HepG2 (cell line): ENCODE measurements at regions not wholly inside any gene's neighbourhood (a gene's known extent, or its start where the extent isn't known, plus 50 kb on each side); places are given as distances from the start of the nearest gene placed in this dataset.

ENCODE experiments used
- ATRX ChIP-seq: sonication (generic); formaldehyde crosslinking; IDR thresholded peaks from 2 replicates; pipeline ENCODE4 v1.4.0; 2020; ENCODE audit warnings: missing genetic modification reagents, borderline replicate concordance
- IKZF5 ChIP-seq: IDR thresholded peaks from 2 replicates; pipeline ENCODE4 v1.6.1; 2018; ENCODE audit warnings: missing genetic modification reagents, mild to moderate bottlenecking, missing compliant biosample characterization
- NCOA2 ChIP-seq: sonication (generic); formaldehyde crosslinking; IDR thresholded peaks from 2 replicates; pipeline ENCODE4 v1.8.0; 2022; ENCODE audit warnings: inconsistent platforms
- NFIB ChIP-seq: sonication (generic); formaldehyde crosslinking; IDR thresholded peaks from 2 replicates; pipeline ENCODE4 v1.9.0; 2021; ENCODE audit warnings: missing genetic modification reagents, mild to moderate bottlenecking, borderline replicate concordance
- SOX5 ChIP-seq: IDR thresholded peaks from 2 replicates; pipeline ENCODE4 v1.6.1; 2016; ENCODE audit warnings: borderline replicate concordance
- SOX6 ChIP-seq, 2 experiments: fragments of 450-650 bp in 1 of 2; sonication (generic) in 1 of 2; formaldehyde crosslinking in 1 of 2; IDR thresholded peaks; 2 replicates each; pipeline versions ENCODE4 v1.4.0 to v1.6.1; 2017 to 2020; ENCODE audit warnings: antibody characterized with exemption in 1 of 2, mild to moderate bottlenecking in 1 of 2, missing genetic modification reagents in 1 of 2
- ZKSCAN8 ChIP-seq: IDR thresholded peaks from 2 replicates; pipeline ENCODE4 v1.6.1; 2016; ENCODE audit warnings: borderline replicate concordance, missing genetic modification reagents, missing compliant biosample characterization
- ZMAT3 ChIP-seq: sonication (generic); formaldehyde crosslinking; conservative IDR thresholded peaks from 2 replicates; pipeline ENCODE4 v1.7.0; 2021; ENCODE audit warnings: missing genetic modification reagents
- ZNF17 ChIP-seq: sonication (generic); formaldehyde crosslinking; IDR thresholded peaks from 2 replicates; pipeline ENCODE4 v1.5.0; 2020; ENCODE audit warnings: mild to moderate bottlenecking, missing genetic modification reagents
- ZNF354B ChIP-seq: sonication (generic); formaldehyde crosslinking; IDR thresholded peaks from 2 replicates; pipeline ENCODE4 v1.8.0; 2022; ENCODE audit warnings: mild to moderate bottlenecking, missing genetic modification reagents
- ZNF550 ChIP-seq: sonication (generic); formaldehyde crosslinking; IDR thresholded peaks from 2 replicates; pipeline ENCODE4 v1.4.0; 2020; ENCODE audit warnings: mild to moderate bottlenecking, missing genetic modification reagents, borderline replicate concordance
- ZNF563 ChIP-seq: sonication (generic); formaldehyde crosslinking; IDR thresholded peaks from 2 replicates; pipeline ENCODE4 v1.8.0; 2022; ENCODE audit warnings: mild to moderate bottlenecking, moderate library complexity, missing genetic modification reagents
- ZNF614 ChIP-seq: IDR thresholded peaks from 2 replicates; pipeline ENCODE4 v1.6.1; 2018; ENCODE audit warnings: missing biosample characterization, missing genetic modification reagents, inconsistent platforms, borderline replicate concordance
- ZNF615 ChIP-seq: sonication (generic); formaldehyde crosslinking; IDR thresholded peaks from 2 replicates; pipeline ENCODE4 v1.5.0; 2020; ENCODE audit warnings: mild to moderate bottlenecking, missing genetic modification reagents, borderline replicate concordance
- ZNF660 ChIP-seq: sonication (generic); formaldehyde crosslinking; IDR thresholded peaks from 2 replicates; pipeline ENCODE4 v1.5.1; 2020; ENCODE audit warnings: mild to moderate bottlenecking, low read depth, missing genetic modification reagents, borderline replicate concordance
- ZNF770 ChIP-seq: sonication (generic); formaldehyde crosslinking; IDR thresholded peaks from 2 replicates; pipeline ENCODE4 v1.5.0; 2020; ENCODE audit warnings: mild to moderate bottlenecking, missing genetic modification reagents
- ZNF83 ChIP-seq: sonication (generic); formaldehyde crosslinking; IDR thresholded peaks from 2 replicates; pipeline ENCODE4 v1.4.0; 2020; ENCODE audit warnings: missing genetic modification reagents, mild to moderate bottlenecking, borderline replicate concordance
- TF ChIP-seq, protein P1 (sequence below): sonication (generic); formaldehyde crosslinking; IDR thresholded peaks from 2 replicates; pipeline ENCODE4 v1.4.0; 2020; ENCODE audit warnings: low read depth, missing genetic modification reagents
- TF ChIP-seq, protein P2 (sequence below): sonication (generic); formaldehyde crosslinking; IDR thresholded peaks from 2 replicates; pipeline ENCODE4 v1.4.0; 2020; ENCODE audit warnings: missing genetic modification reagents

DNA sequence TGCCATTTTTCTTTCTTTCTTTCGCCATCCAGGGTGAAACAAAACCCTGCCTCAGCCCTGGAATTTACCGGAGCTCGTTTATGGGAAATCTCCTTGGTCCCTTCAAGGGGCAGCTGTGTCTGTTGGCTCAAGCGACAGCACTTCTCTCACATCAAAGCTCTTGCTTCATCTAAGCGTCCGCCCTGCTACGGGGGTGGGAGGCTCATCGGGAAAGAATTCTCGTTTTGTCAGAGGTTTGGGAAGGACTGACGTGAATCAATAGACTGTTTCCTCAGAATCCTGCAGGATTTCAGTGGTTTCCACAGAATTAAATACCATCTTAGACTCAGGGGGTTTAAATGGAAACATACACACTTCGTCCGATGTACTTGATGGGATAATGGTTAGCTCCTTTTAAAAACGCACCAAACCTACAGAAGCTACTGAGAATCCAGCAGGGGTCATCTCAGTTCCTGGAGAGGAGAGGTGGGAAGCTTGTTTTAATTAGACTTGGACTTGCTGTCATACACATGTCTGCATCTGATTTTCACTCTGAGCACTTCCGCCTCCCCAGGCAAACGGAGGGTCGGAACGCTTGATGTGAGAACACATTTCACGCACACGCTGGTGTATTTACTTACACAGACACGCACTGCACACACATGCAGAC, 91.6 kb downstream of the ASB1 start (continued):
- TF ChIP-seq ZNF770 (CRISPR knock-in tag) (no peak), NCOA2 (CRISPR knock-in tag) (peak; percentile 81), NFIB (CRISPR knock-in tag) (no peak), ZKSCAN8 (CRISPR knock-in tag) (peak; percentile 40; the same call in 1 of the 2 replicates), SOX6 (IDR thresholded peaks at IDR 0.05) (no peak), SOX6 (CRISPR knock-in tag; IDR thresholded peaks at IDR 0.05) (0 out of 2 replicates have a peak, but pooled peaks have one; percentile 53), ZNF17 (CRISPR knock-in tag) (no peak), ZNF354B (CRISPR knock-in tag) (no peak), ZNF83 (no peak), ZNF614 (CRISPR knock-in tag) (peak; percentile 30; the same call in 1 of the 2 replicates), ZNF550 (CRISPR knock-in tag) (no peak), IKZF5 (CRISPR knock-in tag) (no peak), ATRX (CRISPR knock-in tag) (no peak), ZNF660 (CRISPR knock-in tag) (no peak), ZMAT3 (CRISPR knock-in tag) (no peak), ZNF615 (CRISPR knock-in tag) (no peak; the same call in 1 of the 2 replicates), SOX5 (peak; percentile 29; the same call in 1 of the 2 replicates), ZNF563 (CRISPR knock-in tag) (no peak)
- TF ChIP-seq, protein P1, sequence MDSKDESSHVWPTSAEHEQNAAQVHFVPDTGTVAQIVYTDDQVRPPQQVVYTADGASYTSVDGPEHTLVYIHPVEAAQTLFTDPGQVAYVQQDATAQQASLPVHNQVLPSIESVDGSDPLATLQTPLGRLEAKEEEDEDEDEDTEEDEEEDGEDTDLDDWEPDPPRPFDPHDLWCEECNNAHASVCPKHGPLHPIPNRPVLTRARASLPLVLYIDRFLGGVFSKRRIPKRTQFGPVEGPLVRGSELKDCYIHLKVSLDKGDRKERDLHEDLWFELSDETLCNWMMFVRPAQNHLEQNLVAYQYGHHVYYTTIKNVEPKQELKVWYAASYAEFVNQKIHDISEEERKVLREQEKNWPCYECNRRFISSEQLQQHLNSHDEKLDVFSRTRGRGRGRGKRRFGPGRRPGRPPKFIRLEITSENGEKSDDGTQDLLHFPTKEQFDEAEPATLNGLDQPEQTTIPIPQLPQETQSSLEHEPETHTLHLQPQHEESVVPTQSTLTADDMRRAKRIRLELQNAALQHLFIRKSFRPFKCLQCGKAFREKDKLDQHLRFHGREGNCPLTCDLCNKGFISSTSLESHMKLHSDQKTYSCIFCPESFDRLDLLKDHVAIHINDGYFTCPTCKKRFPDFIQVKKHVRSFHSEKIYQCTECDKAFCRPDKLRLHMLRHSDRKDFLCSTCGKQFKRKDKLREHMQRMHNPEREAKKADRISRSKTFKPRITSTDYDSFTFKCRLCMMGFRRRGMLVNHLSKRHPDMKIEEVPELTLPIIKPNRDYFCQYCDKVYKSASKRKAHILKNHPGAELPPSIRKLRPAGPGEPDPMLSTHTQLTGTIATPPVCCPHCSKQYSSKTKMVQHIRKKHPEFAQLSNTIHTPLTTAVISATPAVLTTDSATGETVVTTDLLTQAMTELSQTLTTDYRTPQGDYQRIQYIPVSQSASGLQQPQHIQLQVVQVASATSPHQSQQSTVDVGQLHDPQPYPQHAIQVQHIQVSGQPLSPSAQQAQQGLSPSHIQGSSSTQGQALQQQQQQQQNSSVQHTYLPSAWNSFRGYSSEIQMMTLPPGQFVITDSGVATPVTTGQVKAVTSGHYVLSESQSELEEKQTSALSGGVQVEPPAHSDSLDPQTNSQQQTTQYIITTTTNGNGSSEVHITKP (CRISPR knock-in tag): 0 out of 2 replicates have a peak, but pooled peaks have one; percentile 22
- TF ChIP-seq, protein P2, sequence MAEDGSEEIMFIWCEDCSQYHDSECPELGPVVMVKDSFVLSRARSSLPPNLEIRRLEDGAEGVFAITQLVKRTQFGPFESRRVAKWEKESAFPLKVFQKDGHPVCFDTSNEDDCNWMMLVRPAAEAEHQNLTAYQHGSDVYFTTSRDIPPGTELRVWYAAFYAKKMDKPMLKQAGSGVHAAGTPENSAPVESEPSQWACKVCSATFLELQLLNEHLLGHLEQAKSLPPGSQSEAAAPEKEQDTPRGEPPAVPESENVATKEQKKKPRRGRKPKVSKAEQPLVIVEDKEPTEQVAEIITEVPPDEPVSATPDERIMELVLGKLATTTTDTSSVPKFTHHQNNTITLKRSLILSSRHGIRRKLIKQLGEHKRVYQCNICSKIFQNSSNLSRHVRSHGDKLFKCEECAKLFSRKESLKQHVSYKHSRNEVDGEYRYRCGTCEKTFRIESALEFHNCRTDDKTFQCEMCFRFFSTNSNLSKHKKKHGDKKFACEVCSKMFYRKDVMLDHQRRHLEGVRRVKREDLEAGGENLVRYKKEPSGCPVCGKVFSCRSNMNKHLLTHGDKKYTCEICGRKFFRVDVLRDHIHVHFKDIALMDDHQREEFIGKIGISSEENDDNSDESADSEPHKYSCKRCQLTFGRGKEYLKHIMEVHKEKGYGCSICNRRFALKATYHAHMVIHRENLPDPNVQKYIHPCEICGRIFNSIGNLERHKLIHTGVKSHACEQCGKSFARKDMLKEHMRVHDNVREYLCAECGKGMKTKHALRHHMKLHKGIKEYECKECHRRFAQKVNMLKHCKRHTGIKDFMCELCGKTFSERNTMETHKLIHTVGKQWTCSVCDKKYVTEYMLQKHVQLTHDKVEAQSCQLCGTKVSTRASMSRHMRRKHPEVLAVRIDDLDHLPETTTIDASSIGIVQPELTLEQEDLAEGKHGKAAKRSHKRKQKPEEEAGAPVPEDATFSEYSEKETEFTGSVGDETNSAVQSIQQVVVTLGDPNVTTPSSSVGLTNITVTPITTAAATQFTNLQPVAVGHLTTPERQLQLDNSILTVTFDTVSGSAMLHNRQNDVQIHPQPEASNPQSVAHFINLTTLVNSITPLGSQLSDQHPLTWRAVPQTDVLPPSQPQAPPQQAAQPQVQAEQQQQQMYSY (CRISPR knock-in tag): no peak
